CD4-positive, alpha-beta T cell (primary cell): ENCODE measurements at regions not wholly inside any gene's neighbourhood (a gene's known extent, or its start where the extent isn't known, plus 50 kb on each side); places are given as distances from the start of the nearest gene placed in this dataset.

Experiments used
- ATAC-seq: fragments of 200-7000 bp; cut with Tn5 transposase; one replicate; pipeline ENCODE4 v1.10.0; 2022; ENCODE audit warnings: mild to moderate bottlenecking; ENCODE audit not compliant: poor library complexity
- CTCF ChIA-PET: fragments of 350-600 bp; sonication (Branson Sonifier 250); formaldehyde crosslinking; loops from one replicate; lab custom pipeline; 2021; ENCODE audit warnings: antibody characterized with exemption, inconsistent platforms; lab: Charles Lee
- POLR2A ChIA-PET: fragments of 350-600 bp; sonication (Branson Sonifier 250); formaldehyde crosslinking; loops from one replicate; lab custom pipeline; 2021; ENCODE audit warnings: antibody characterized with exemption, inconsistent platforms; lab: Charles Lee
- DNase-seq, 14 experiments: peaks; one replicate each; pipeline ENCODE4 v3.0.0-alpha.2; 2013 to 2020; ENCODE audit warnings: mixed read lengths in 2 of 14
- H3K27ac ChIP-seq, 2 donors: one replicate each; pipeline versions ENCODE4 v1.5.1 to v1.7.0; 2013; ENCODE audit warnings: low read length in 2 of 2, low read depth in 1 of 2, mild to moderate bottlenecking in 1 of 2
- H3K27me3 ChIP-seq, 2 experiments: 1 replicate in 1 of 2; 2 replicates in 1 of 2; pipeline versions ENCODE4 v1.6.1 to v1.7.0; 2013; ENCODE audit warnings: low read length in 2 of 2, control low read depth in 1 of 2, mild to moderate bottlenecking in 1 of 2, moderate library complexity in 1 of 2; ENCODE audit not compliant: insufficient read depth in 2 of 2, control insufficient read depth in 1 of 2
- H3K36me3 ChIP-seq: one replicate; pipeline ENCODE4 v1.6.1; 2013; ENCODE audit warnings: low read length, control low read depth; ENCODE audit not compliant: insufficient read depth
- H3K4me1 ChIP-seq: one replicate; pipeline ENCODE4 v1.6.1; 2013; ENCODE audit warnings: low read length, control low read depth; ENCODE audit not compliant: insufficient read depth
- H3K4me3 ChIP-seq: one replicate; pipeline ENCODE4 v1.5.1; 2013; ENCODE audit warnings: mild to moderate bottlenecking, low read length, moderate library complexity
- H3K9me3 ChIP-seq, 2 experiments: 1 replicate in 1 of 2; 2 replicates in 1 of 2; pipeline versions ENCODE4 v1.6.1 to v1.7.0; 2013; ENCODE audit warnings: low read length in 2 of 2, mild to moderate bottlenecking in 2 of 2, control low read depth in 1 of 2, moderate library complexity in 1 of 2; ENCODE audit not compliant: control insufficient read depth in 1 of 2, insufficient read depth in 1 of 2
- H3K27ac Mint-ChIP-seq: one replicate; pipeline ENCODE4 v1.8.0; 2020; ENCODE audit warnings: mixed read lengths
- H3K27me3 Mint-ChIP-seq: one replicate; pipeline ENCODE4 v1.8.0; 2021; ENCODE audit warnings: mixed read lengths
- H3K36me3 Mint-ChIP-seq: one replicate; pipeline ENCODE4 v1.8.0; 2021; ENCODE audit warnings: low read depth, mixed read lengths
- H3K4me1 Mint-ChIP-seq: one replicate; pipeline ENCODE4 v1.8.0; 2021; ENCODE audit warnings: low read depth, mixed read lengths
- H3K4me3 Mint-ChIP-seq: one replicate; pipeline ENCODE4 v1.8.0; 2020; ENCODE audit warnings: mild to moderate bottlenecking, mixed read lengths
- H3K9me3 Mint-ChIP-seq: one replicate; pipeline ENCODE4 v1.8.0; 2020; ENCODE audit warnings: mixed read lengths
- CTCF ChIP-seq: fragments of 200-600 bp; IDR thresholded peaks from one replicate; pipeline ENCODE4 v1.8.0; 2022; ENCODE audit warnings: antibody characterized with exemption, mild to moderate bottlenecking
- intact Hi-C, 2 experiments: fragments of 100-400 bp; cut with DNase I in 1 of 2; cut with micrococcal nuclease in 1 of 2; formaldehyde crosslinking; loops; one replicate each; pipeline versions ENCODE4 v1.15.1 to v1.9.0; 2023 to 2025; cut with DNase I, micrococcal nuclease

- Mint-ChIP-seq H3K4me3 (no peak overlapping the region), H3K27me3 (peaks cover 24% of the 10 kb centered on the region), H3K9me3 (peaks cover 2% of the 10 kb centered on the region), H3K4me1 (no peaks in the 10 kb centered on the region), H3K36me3 (no peaks in the 10 kb centered on the region), H3K27ac (no peak overlapping the region)
- H3K4me3 ChIP-seq = no peak overlapping the region
- H3K36me3 ChIP-seq = no peaks in the 10 kb centered on the region
- no peak for TF ChIP-seq CTCF
- no peaks in the 10 kb centered on the region for H3K4me1 ChIP-seq
- peaks cover 0 to 5% of the 10 kb centered on the region in 2 experiments for H3K27me3 ChIP-seq
- peaks cover 0 to 12% of the 10 kb centered on the region in 2 experiments for H3K9me3 ChIP-seq
- ATAC-seq (no peak), DNase-seq (no peak)
- no peak overlapping the region for H3K27ac ChIP-seq
- CTCF ChIA-PET = no interaction called here
- POLR2A ChIA-PET = no interaction called here
- intact Hi-C loops = no loop called here
Observed at GRCh38 chr16:5325932-5326331, 228.3 kb upstream of the EEF2KMT start.

- POLR2A ChIA-PET = no interaction called here
- Mint-ChIP-seq H3K27ac (no peak overlapping the region), H3K4me3 (no peak overlapping the region), H3K4me1 (no peaks in the 10 kb centered on the region), H3K36me3 (no peaks in the 10 kb centered on the region), H3K9me3 (no peaks in the 10 kb centered on the region), H3K27me3 (peaks cover 28% of the 10 kb centered on the region)
- no peak for DNase-seq
- no peaks in the 10 kb centered on the region for H3K4me1 ChIP-seq
- CTCF ChIA-PET = no interaction called here
- TF ChIP-seq CTCF = no peak
- peaks cover 0 to 5% of the 10 kb centered on the region in 2 experiments for H3K27me3 ChIP-seq
- no peak overlapping the region for H3K27ac ChIP-seq
- intact Hi-C loops = no loop called here
- H3K4me3 ChIP-seq = no peak overlapping the region
- no peak for ATAC-seq
- peaks cover 0 to 13% of the 10 kb centered on the region in 2 experiments for H3K9me3 ChIP-seq
- H3K36me3 ChIP-seq = no peaks in the 10 kb centered on the region
Observed at GRCh38 chr16:5323284-5324141, 225.9 kb upstream of the EEF2KMT start.

GRCh38 chr16:5321930-5322329, 224.3 kb upstream of the EEF2KMT start:
- H3K4me3 Mint-ChIP-seq = no peak overlapping the region
- no peaks in the 10 kb centered on the region for H3K4me1 Mint-ChIP-seq
- H3K36me3 Mint-ChIP-seq = no peaks in the 10 kb centered on the region
- no peaks in the 10 kb centered on the region for H3K4me1 ChIP-seq
- intact Hi-C loops = no loop called here
- no peak overlapping the region for H3K4me3 ChIP-seq
- DNase-seq = no peak
- ChIA-PET CTCF (no interaction called here), POLR2A (no interaction called here)
- no peak overlapping the region for H3K27ac Mint-ChIP-seq
- H3K9me3 Mint-ChIP-seq = no peaks in the 10 kb centered on the region
- H3K27ac ChIP-seq = no peak overlapping the region
- H3K27me3 ChIP-seq = peaks cover 0 to 5% of the 10 kb centered on the region in 2 experiments
- H3K27me3 Mint-ChIP-seq = peaks cover 16% of the 10 kb centered on the region
- no peaks in the 10 kb centered on the region for H3K36me3 ChIP-seq
- H3K9me3 ChIP-seq = peaks cover 0 to 11% of the 10 kb centered on the region in 2 experiments
- no peak for ATAC-seq
- TF ChIP-seq CTCF = no peak
